ENCODE measurements at regions not wholly inside any gene's neighbourhood (a gene's known extent, or its start where the extent isn't known, plus 50 kb on each side); places are given as distances from the start of the nearest gene placed in this dataset.

GRCh38 chr5:143749581-143750205, 62.3 kb upstream of the HMHB1 start:
- TF ChIP-seq CTCF (IDR thresholded peaks at IDR 0.05) (no peak), EP300 (IDR thresholded peaks at IDR 0.05) (no peak), POLR2A (IDR thresholded peaks at IDR 0.05) (no peak)

All from gastroesophageal sphincter (tissue), 3 donors.